DND-41 (cell line): ENCODE measurements at regions not wholly inside any gene's neighbourhood (a gene's known extent, or its start where the extent isn't known, plus 50 kb on each side); places are given as distances from the start of the nearest gene placed in this dataset.

ENCODE experiments used
- ATAC-seq: fragments of 200-7000 bp; cut with Tn5 transposase; 3 replicates; pipeline ENCODE4 v1.9.1; 2021; ENCODE audit warnings: low read depth; ENCODE audit not compliant: insufficient read depth
- DNase-seq: peaks from one replicate; pipeline ENCODE4 v3.0.0-alpha.2; 2020
- H2AFZ ChIP-seq: 2 replicates; pipeline ENCODE4 v1.6.0; 2012; ENCODE audit warnings: low read depth, low read length
- H3K27ac ChIP-seq: 2 replicates; pipeline ENCODE4 v1.5.1; 2012; ENCODE audit warnings: low read length, inconsistent platforms
- H3K27me3 ChIP-seq: fragments of 200-600 bp; sonication (generic); 2 replicates; pipeline ENCODE4 v1.6.0; 2012; ENCODE audit warnings: low read length, mild to moderate bottlenecking, inconsistent platforms; ENCODE audit not compliant: insufficient read depth, poor library complexity
- H3K36me3 ChIP-seq: 2 replicates; pipeline ENCODE4 v1.5.1; 2012; ENCODE audit warnings: low read length, inconsistent platforms; ENCODE audit not compliant: insufficient read depth
- H3K4me1 ChIP-seq: 2 replicates; pipeline ENCODE4 v1.5.1; 2012; ENCODE audit warnings: mild to moderate bottlenecking, low read length; ENCODE audit not compliant: insufficient read depth
- H3K4me2 ChIP-seq: 2 replicates; pipeline ENCODE4 v1.6.0; 2012; ENCODE audit warnings: mild to moderate bottlenecking, moderate library complexity, low read length, inconsistent platforms; ENCODE audit not compliant: insufficient read depth
- H3K4me3 ChIP-seq, 2 experiments: fragments of 200-600 bp in 1 of 2; shearing (Covaris generic) in 1 of 2; 2 replicates each; pipeline ENCODE4 v1.5.1; 2012 to 2016; ENCODE audit warnings: inconsistent platforms in 2 of 2, low read length in 2 of 2, mild to moderate bottlenecking in 2 of 2, low read depth in 1 of 2, moderate library complexity in 1 of 2
- H3K79me2 ChIP-seq: 2 replicates; pipeline ENCODE4 v1.6.0; 2012; ENCODE audit warnings: low read length, inconsistent platforms; ENCODE audit not compliant: insufficient read depth
- H3K9ac ChIP-seq: 2 replicates; pipeline ENCODE4 v1.6.0; 2012; ENCODE audit warnings: low read depth, mild to moderate bottlenecking, inconsistent platforms, low read length, moderate library complexity
- H3K9me3 ChIP-seq: 2 replicates; pipeline ENCODE4 v1.5.1; 2012; ENCODE audit warnings: low read length, moderate library complexity, mild to moderate bottlenecking, inconsistent platforms; ENCODE audit not compliant: insufficient read depth, severe bottlenecking
- H4K20me1 ChIP-seq: 2 replicates; pipeline ENCODE4 v1.6.0; 2012; ENCODE audit warnings: low read length; ENCODE audit not compliant: insufficient read depth
- CTCF ChIP-seq: IDR thresholded peaks from 2 replicates; pipeline ENCODE4 v1.5.1; 2012; ENCODE audit warnings: borderline replicate concordance, low read length, moderate library complexity, mild to moderate bottlenecking; ENCODE audit not compliant: poor library complexity, severe bottlenecking; ENCODE audit errors: extremely low read depth
- EZH2 ChIP-seq: IDR thresholded peaks from 3 replicates; pipeline ENCODE4 v1.6.1; 2012; ENCODE audit warnings: borderline replicate concordance, low read depth, mild to moderate bottlenecking, moderate library complexity, low read length, inconsistent platforms; ENCODE audit not compliant: severe bottlenecking

GRCh38 chr5:51468196-51468595 is 84.9 kb downstream of the ISL1 start:
- TF ChIP-seq EZH2 (no peak), CTCF (no peak)

GRCh38 chr5:51471630-51472029 is 88.4 kb downstream of the ISL1 start:
- Histone ChIP-seq H3K36me3 (no peaks in the 10 kb centered on the region), H3K4me2 (no peak overlapping the region), H4K20me1 (no peaks in the 10 kb centered on the region), H3K27ac (no peak overlapping the region), H3K79me2 (no peaks in the 10 kb centered on the region), H3K9me3 (no peaks in the 10 kb centered on the region), H3K4me3 (no peak overlapping the region), H2AFZ (no peak overlapping the region), H3K9ac (no peak overlapping the region), H3K4me1 (no peaks in the 10 kb centered on the region), H3K27me3 (peaks cover 3% of the 10 kb centered on the region)
- ATAC-seq, result no peak
- no peak for DNase-seq
- TF ChIP-seq EZH2 (no peak), CTCF (no peak)

More at GRCh38 chr5:51468196-51468595, 84.9 kb downstream of the ISL1 start:
- ATAC-seq (no peak), DNase-seq (no peak)
- H4K20me1 ChIP-seq, result no peaks in the 10 kb centered on the region
- no peak overlapping the region for H3K27ac ChIP-seq
- no peaks in the 10 kb centered on the region for H3K36me3 ChIP-seq
- no peak overlapping the region for H3K9ac ChIP-seq
- H3K9me3 ChIP-seq, result no peaks in the 10 kb centered on the region
- H3K79me2 ChIP-seq, result no peaks in the 10 kb centered on the region
- no peak overlapping the region for H2AFZ ChIP-seq
- peaks cover 5% of the 10 kb centered on the region for H3K27me3 ChIP-seq
- no peaks in the 10 kb centered on the region for H3K4me1 ChIP-seq
- no peak overlapping the region for H3K4me3 ChIP-seq
- no peak overlapping the region for H3K4me2 ChIP-seq

- Histone ChIP-seq H3K9me3 (no peaks in the 10 kb centered on the region), H3K79me2 (no peaks in the 10 kb centered on the region), H3K4me3 (no peak overlapping the region), H3K4me1 (no peaks in the 10 kb centered on the region), H3K27me3 (peaks cover 3% of the 10 kb centered on the region), H3K27ac (no peak overlapping the region), H3K4me2 (no peak overlapping the region), H3K36me3 (no peaks in the 10 kb centered on the region), H2AFZ (no peak overlapping the region), H3K9ac (no peak overlapping the region), H4K20me1 (no peaks in the 10 kb centered on the region)
- DNase-seq (no peak), ATAC-seq (no peak)
- TF ChIP-seq CTCF (no peak), EZH2 (no peak)
These were observed 89.2 kb downstream of the ISL1 start for GRCh38 chr5:51472472-51472871.

- Histone ChIP-seq H2AFZ (no peak overlapping the region), H4K20me1 (no peaks in the 10 kb centered on the region), H3K27me3 (peaks cover 3% of the 10 kb centered on the region), H3K79me2 (no peaks in the 10 kb centered on the region), H3K4me2 (no peak overlapping the region), H3K9ac (no peak overlapping the region), H3K4me1 (no peaks in the 10 kb centered on the region), H3K27ac (no peak overlapping the region), H3K36me3 (no peaks in the 10 kb centered on the region), H3K4me3 (no peak overlapping the region), H3K9me3 (no peaks in the 10 kb centered on the region)
- no peak for TF ChIP-seq CTCF
- TF ChIP-seq EZH2, result no peak
- DNase-seq, result no peak
- no peak for ATAC-seq
These were observed 92.4 kb downstream of the ISL1 start for GRCh38 chr5:51475628-51476027.
